HFFc6 (cell line): ENCODE measurements at regions not wholly inside any gene's neighbourhood (a gene's known extent, or its start where the extent isn't known, plus 50 kb on each side); places are given as distances from the start of the nearest gene placed in this dataset.

Experiments
- DNase-seq: peaks from one replicate; pipeline ENCODE4 v3.0.0-alpha.2; 2018
- H3K27ac Mint-ChIP-seq: 2 replicates; pipeline ENCODE4 v1.8.0; 2020; ENCODE audit warnings: mild to moderate bottlenecking, mixed read lengths
- H3K27me3 Mint-ChIP-seq: 2 replicates; pipeline ENCODE4 v1.8.0; 2021; ENCODE audit warnings: mild to moderate bottlenecking, moderate library complexity, mixed read lengths; ENCODE audit not compliant: insufficient read depth
- H3K36me3 Mint-ChIP-seq: 2 replicates; pipeline ENCODE4 v1.8.0; 2021; ENCODE audit warnings: low read depth, mixed read lengths
- H3K4me1 Mint-ChIP-seq: 2 replicates; pipeline ENCODE4 v1.8.0; 2020; ENCODE audit warnings: low read depth, mixed read lengths
- H3K4me3 Mint-ChIP-seq: 2 replicates; pipeline ENCODE4 v1.8.0; 2020; ENCODE audit warnings: mild to moderate bottlenecking, moderate library complexity, mixed read lengths
- H3K9me3 Mint-ChIP-seq: 2 replicates; pipeline ENCODE4 v1.8.0; 2020; ENCODE audit warnings: mild to moderate bottlenecking, mixed read lengths
- TF ChIP-seq, protein P1 (sequence below): fragments of 200-600 bp; sonication (generic); IDR thresholded peaks from 2 replicates; pipeline ENCODE4 v1.5.0; 2021; ENCODE audit warnings: antibody characterized with exemption, mild to moderate bottlenecking

DNA sequence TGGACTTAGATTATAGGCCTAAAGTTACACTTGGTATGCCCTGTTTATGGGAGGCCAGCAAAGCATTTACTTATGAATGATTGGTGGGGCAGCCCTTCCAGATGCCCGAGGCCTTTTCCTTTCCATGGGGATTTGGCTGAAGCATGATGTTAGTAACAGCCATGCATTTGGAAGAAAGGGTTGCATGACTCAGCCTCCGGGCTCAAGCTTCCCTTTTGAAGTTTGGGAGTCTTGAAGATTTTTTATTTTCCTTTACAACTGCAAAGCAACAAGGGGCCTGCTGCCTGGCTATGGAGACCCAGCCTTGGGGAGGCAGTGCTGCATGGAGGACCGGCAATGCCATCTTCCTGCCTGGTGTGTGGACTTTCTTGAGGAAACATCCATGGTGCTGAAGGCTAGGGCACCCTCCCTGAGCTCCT lies 244.7 kb downstream of the ICE1 start:
- Mint-ChIP-seq H3K27ac (no peak overlapping the region), H3K4me1 (no peaks in the 10 kb centered on the region), H3K4me3 (no peak overlapping the region), H3K9me3 (peaks cover 50% of the 10 kb centered on the region), H3K36me3 (peaks cover 4% of the 10 kb centered on the region; the same call in 1 of the 2 replicates), H3K27me3 (peaks cover 4% of the 10 kb centered on the region; the same call in 1 of the 2 replicates)
- TF ChIP-seq, protein P1, sequence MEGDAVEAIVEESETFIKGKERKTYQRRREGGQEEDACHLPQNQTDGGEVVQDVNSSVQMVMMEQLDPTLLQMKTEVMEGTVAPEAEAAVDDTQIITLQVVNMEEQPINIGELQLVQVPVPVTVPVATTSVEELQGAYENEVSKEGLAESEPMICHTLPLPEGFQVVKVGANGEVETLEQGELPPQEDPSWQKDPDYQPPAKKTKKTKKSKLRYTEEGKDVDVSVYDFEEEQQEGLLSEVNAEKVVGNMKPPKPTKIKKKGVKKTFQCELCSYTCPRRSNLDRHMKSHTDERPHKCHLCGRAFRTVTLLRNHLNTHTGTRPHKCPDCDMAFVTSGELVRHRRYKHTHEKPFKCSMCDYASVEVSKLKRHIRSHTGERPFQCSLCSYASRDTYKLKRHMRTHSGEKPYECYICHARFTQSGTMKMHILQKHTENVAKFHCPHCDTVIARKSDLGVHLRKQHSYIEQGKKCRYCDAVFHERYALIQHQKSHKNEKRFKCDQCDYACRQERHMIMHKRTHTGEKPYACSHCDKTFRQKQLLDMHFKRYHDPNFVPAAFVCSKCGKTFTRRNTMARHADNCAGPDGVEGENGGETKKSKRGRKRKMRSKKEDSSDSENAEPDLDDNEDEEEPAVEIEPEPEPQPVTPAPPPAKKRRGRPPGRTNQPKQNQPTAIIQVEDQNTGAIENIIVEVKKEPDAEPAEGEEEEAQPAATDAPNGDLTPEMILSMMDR: no peak
- DNase-seq: no peak

DNA sequence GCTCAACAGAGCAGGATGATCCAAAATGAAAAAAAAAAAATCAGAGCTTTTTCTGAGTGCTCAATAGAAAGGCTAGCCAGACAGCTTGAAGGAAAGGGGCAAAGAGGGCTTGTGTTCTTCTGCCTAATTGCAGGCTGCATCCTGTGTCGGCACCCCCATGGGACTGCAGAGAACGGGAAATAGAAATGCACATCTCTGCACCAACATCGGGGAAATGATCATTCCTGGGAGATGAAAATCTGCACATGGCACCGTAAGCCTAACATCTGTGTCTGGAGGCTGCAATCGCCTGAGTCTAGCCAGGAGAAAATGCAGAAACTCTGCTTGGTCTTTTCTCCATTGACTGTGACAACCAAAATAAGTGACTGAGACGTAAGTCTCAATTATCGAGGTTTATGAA lies 243.9 kb downstream of the ICE1 start:
- H3K27me3 Mint-ChIP-seq: peaks cover 4% of the 10 kb centered on the region; the same call in 1 of the 2 replicates
- peaks cover 55% of the 10 kb centered on the region for H3K9me3 Mint-ChIP-seq
- no peak for DNase-seq
- H3K27ac Mint-ChIP-seq: no peak overlapping the region
- H3K4me3 Mint-ChIP-seq: no peak overlapping the region
- H3K4me1 Mint-ChIP-seq: no peaks in the 10 kb centered on the region
- TF ChIP-seq, protein P1: no peak
- H3K36me3 Mint-ChIP-seq: peaks cover 4% of the 10 kb centered on the region; the same call in 1 of the 2 replicates

DNA sequence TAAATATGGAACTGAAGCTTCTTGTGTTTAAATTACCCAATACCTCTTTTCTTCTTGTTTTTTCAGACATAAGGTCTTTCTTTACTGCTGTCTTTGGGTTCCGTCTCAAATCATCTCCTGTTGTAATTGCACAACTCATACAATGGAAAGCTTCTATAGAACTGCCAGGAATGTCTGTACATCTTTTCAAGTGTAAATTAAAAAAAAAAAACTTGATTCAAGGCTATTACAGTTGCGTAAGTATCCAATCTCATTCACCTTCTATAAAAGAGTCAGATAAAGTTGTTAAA lies 243.5 kb downstream of the ICE1 start:
- Mint-ChIP-seq H3K9me3 (peaks cover 52% of the 10 kb centered on the region), H3K36me3 (peaks cover 4% of the 10 kb centered on the region; the same call in 1 of the 2 replicates), H3K4me3 (no peak overlapping the region), H3K4me1 (no peaks in the 10 kb centered on the region), H3K27ac (no peak overlapping the region), H3K27me3 (peaks cover 4% of the 10 kb centered on the region; the same call in 1 of the 2 replicates)
- TF ChIP-seq, protein P1: no peak
- no peak for DNase-seq

DNA sequence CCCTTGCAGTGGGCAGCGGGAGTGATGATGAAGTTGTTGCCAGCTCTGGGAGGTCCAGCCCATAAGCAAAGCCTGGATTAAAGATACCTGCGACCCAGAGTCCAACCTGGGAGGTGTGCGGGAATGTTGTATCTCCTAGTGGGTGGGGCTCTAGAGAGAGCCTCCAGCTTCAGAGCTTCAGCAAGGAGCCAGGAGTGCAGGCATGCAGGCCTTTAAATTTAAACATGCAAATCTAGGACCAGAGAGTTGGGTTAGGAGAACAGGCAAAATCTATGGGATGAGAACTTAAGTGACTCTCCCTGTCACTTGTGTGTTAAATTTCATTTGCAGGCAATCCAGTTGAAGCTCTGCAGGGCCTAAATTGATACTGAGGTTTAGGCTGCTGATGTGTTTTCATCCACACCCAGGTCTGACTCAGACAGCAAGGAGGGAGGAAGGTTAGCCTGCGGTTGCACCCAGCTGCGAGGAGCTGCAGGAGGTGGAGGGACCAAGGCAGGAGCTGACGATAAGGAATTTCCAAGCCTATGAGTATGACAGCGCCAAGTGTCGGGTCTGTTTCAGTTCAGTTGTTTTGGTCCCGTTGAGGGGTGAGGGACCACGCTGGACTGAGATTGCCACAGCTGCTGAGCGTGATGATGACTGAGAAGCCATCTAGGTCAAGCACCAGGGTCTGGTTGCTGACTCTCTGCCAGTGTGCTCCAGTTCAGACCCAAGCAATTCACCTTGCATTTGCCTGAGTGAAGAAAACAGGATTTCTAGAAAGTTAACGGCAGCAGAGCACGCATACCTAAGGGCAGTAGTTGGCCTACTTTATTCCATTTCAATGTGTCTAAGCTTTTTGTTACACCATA lies 243.0 kb downstream of the ICE1 start:
- no peak overlapping the region for H3K27ac Mint-ChIP-seq

DNA sequence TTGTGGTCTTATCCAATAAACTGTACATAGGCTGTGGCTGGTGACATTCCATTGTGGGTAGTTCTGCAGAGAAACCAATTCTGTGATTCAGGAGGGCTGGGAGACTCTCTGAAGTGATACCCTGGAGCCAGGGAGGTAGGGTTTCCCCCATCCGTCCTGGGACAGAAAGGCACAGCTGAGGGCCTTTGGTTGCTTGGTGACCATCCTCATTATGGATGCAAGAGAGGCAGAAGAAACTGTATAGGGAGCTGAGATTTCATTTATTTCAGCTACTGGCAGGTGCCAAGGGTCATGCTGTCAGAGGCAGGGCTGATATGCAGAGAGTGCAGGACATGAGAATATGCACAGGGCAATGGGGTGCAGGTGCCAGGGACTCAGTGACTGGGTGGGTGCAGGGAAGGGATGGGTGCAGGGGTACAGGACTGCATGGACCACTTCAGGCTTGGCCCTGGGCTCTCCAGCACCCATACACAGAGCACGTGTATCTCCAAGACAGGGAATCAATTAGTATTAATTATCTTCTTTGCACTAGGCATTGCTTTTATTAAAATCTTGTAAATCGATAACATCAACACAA lies 236.5 kb downstream of the ICE1 start:
- Mint-ChIP-seq H3K9me3 (peaks cover 39% of the 10 kb centered on the region), H3K36me3 (peaks cover 9% of the 10 kb centered on the region), H3K4me3 (no peak overlapping the region), H3K27ac (no peak overlapping the region), H3K4me1 (no peaks in the 10 kb centered on the region), H3K27me3 (no peaks in the 10 kb centered on the region; the same call in 1 of the 2 replicates)
- no peak for DNase-seq
- TF ChIP-seq, protein P1: no peak

More for the DNA sequence above, 243.0 kb downstream of the ICE1 start:
- no peak overlapping the region for H3K4me3 Mint-ChIP-seq
- peaks cover 47% of the 10 kb centered on the region for H3K9me3 Mint-ChIP-seq
- DNase-seq: no peak
- H3K4me1 Mint-ChIP-seq: no peaks in the 10 kb centered on the region
- peaks cover 4% of the 10 kb centered on the region; the same call in 1 of the 2 replicates for H3K36me3 Mint-ChIP-seq
- TF ChIP-seq, protein P1: no peak
- H3K27me3 Mint-ChIP-seq: peaks cover 4% of the 10 kb centered on the region; the same call in 1 of the 2 replicates
